ENCODE measurements at regions not wholly inside any gene's neighbourhood (a gene's known extent, or its start where the extent isn't known, plus 50 kb on each side); places are given as distances from the start of the nearest gene placed in this dataset.

- TF ChIP-seq POLR2A (IDR thresholded peaks at IDR 0.05) (no peak), CTCF (IDR thresholded peaks at IDR 0.05) (no peak)
Measured at GRCh38 chrX:45755703-45756102, 555.0 kb upstream of the DIPK2B start.

All from thyroid gland (tissue), 4 donors.